ENCODE measurements at regions not wholly inside any gene's neighbourhood (a gene's known extent, or its start where the extent isn't known, plus 50 kb on each side); places are given as distances from the start of the nearest gene placed in this dataset.
"Not testable (repeated sequence)": the region's sequence is repeated elsewhere in the genome, so short reads cannot be mapped to it uniquely, and the experiment has no call there.

- not testable (repeated sequence) for H3K4me3 Mint-ChIP-seq; ATAC-seq; H3K4me1 Mint-ChIP-seq; DNase-seq; H3K9me3 Mint-ChIP-seq; H3K27ac Mint-ChIP-seq; H3K27me3 Mint-ChIP-seq; H3K36me3 Mint-ChIP-seq (ENCODE audit: low read depth)
These were observed 382.7 kb downstream of the GLRX3 start for GRCh38 chr10:130518921-130519320.

DNA sequence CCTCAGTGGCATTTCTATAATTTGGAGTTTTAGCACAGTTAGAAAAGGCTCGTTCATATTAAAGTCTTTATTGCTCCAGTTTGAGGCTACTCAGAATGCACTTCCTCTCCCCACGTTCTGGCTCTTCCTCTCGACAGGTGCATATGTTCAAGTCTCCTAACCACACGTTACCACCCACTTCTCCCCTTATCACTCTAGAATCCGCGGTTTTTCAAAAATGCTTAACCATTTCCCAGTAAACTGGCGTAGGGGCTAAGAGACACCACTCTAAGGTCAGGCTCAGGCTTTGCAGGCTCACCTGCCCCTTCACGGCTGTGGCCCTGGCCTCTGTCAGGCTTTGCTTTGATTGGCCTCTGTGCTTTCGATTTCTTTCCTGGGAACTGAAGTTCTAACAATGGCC, 383.6 kb downstream of the GLRX3 start:
- Mint-ChIP-seq H3K36me3 (ENCODE audit: low read depth) (no peaks in the 10 kb centered on the region), H3K27ac (no peak overlapping the region), H3K9me3 (peaks cover 6% of the 10 kb centered on the region), H3K4me3 (no peak overlapping the region), H3K4me1 (no peaks in the 10 kb centered on the region), H3K27me3 (no peaks in the 10 kb centered on the region)
- DNase-seq (no peak), ATAC-seq (no peak)

DNA sequence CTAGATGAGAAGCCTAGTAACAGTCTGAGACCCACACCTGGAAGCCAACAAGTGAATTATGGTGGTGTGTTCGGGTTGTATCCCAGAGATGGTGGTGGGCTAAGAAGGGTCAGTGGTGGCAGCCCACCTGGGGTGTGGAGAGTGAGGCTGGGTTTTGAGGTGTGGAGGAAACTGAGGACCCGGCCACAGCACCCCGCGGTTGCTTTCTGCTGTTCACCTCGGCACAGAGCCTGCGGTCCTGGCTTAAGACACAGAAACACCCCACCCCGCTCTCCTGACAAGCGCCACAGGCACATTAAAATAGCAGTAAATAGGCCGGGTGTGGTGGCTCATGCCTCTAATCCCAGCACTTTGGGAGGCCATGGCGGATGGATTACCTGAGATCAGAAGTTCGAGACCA, 395.1 kb downstream of the GLRX3 start:
- Mint-ChIP-seq H3K36me3 (ENCODE audit: low read depth) (no peaks in the 10 kb centered on the region), H3K9me3 (peaks cover 3% of the 10 kb centered on the region), H3K27me3 (peaks cover 4% of the 10 kb centered on the region), H3K27ac (no peak overlapping the region), H3K4me1 (no peaks in the 10 kb centered on the region), H3K4me3 (no peak overlapping the region)
- DNase-seq (no peak), ATAC-seq (no peak)

- ATAC-seq: no peak
- H3K9me3 Mint-ChIP-seq: peaks cover 5% of the 10 kb centered on the region
- DNase-seq: no peak
- no peak overlapping the region for H3K4me3 Mint-ChIP-seq
- H3K4me1 Mint-ChIP-seq: no peaks in the 10 kb centered on the region
- H3K36me3 Mint-ChIP-seq (ENCODE audit: low read depth): no peaks in the 10 kb centered on the region
- no peak overlapping the region for H3K27ac Mint-ChIP-seq
- peaks cover 12% of the 10 kb centered on the region for H3K27me3 Mint-ChIP-seq
These were observed 404.9 kb downstream of the GLRX3 start for GRCh38 chr10:130541090-130541489.

- Mint-ChIP-seq H3K9me3 (peaks cover 5% of the 10 kb centered on the region), H3K27me3 (peaks cover 12% of the 10 kb centered on the region), H3K4me1 (no peaks in the 10 kb centered on the region), H3K36me3 (ENCODE audit: low read depth) (no peaks in the 10 kb centered on the region), H3K4me3 (no peak overlapping the region), H3K27ac (no peak overlapping the region)
- ATAC-seq: no peak
- DNase-seq: no peak
These were observed 406.6 kb downstream of the GLRX3 start for GRCh38 chr10:130542761-130543160.

GRCh38 chr10:130543794-130544193, 407.6 kb downstream of the GLRX3 start:
- Mint-ChIP-seq H3K27ac (no peak overlapping the region), H3K36me3 (ENCODE audit: low read depth) (no peaks in the 10 kb centered on the region), H3K9me3 (no peaks in the 10 kb centered on the region), H3K4me3 (no peak overlapping the region), H3K27me3 (peaks cover 12% of the 10 kb centered on the region), H3K4me1 (no peaks in the 10 kb centered on the region)
- ATAC-seq (no peak), DNase-seq (no peak)

DNA sequence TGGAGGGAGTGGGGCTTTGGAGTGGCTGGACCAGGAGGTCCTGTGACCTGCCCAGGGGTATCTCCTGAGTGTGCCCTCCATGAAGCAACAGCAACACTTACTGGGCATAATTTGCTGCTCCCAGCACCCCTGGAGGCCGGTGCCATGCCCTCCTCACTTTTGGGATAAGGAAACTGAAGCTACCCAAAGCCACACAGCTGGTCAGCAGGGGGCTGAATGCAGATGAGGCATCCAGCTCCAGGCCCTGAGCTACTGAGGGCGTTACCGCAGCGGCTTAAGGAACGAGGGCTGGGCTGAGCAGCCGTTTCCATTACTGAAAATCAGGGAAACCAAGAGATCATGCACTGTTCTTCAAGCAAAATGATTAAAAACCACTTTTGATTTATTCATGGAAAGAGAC, 408.9 kb downstream of the GLRX3 start:
- Mint-ChIP-seq H3K4me3 (no peak overlapping the region), H3K36me3 (ENCODE audit: low read depth) (no peaks in the 10 kb centered on the region), H3K4me1 (no peaks in the 10 kb centered on the region), H3K27me3 (peaks cover 12% of the 10 kb centered on the region), H3K9me3 (no peaks in the 10 kb centered on the region), H3K27ac (no peak overlapping the region)
- ATAC-seq: no peak
- DNase-seq: no peak

DNA sequence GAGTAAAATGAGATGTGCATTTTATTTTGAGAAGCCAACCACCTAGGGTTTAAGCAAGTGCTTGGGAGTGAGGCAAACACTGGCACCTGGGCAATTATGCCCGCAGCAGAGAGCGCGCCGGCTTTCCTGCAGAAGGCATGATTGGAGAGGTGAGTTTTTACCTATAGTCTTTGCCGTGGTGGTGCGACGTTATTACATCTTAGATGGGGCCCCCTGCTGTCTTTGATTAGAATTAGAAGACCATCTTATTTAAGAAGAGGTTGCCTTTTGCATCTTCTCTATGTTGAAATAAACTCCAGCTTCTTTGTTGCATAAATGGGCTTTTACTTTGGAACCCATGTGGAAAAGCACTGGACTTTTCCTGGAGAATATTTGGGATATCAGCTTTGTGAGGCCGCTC, 409.5 kb downstream of the GLRX3 start:
- H3K27ac Mint-ChIP-seq: no peak overlapping the region
- no peaks in the 10 kb centered on the region for H3K9me3 Mint-ChIP-seq
- no peak for ATAC-seq
- H3K4me1 Mint-ChIP-seq: no peaks in the 10 kb centered on the region
- H3K4me3 Mint-ChIP-seq: no peak overlapping the region
- H3K27me3 Mint-ChIP-seq: peaks cover 12% of the 10 kb centered on the region
- no peak for DNase-seq
- no peaks in the 10 kb centered on the region for H3K36me3 Mint-ChIP-seq (ENCODE audit: low read depth)

DNA sequence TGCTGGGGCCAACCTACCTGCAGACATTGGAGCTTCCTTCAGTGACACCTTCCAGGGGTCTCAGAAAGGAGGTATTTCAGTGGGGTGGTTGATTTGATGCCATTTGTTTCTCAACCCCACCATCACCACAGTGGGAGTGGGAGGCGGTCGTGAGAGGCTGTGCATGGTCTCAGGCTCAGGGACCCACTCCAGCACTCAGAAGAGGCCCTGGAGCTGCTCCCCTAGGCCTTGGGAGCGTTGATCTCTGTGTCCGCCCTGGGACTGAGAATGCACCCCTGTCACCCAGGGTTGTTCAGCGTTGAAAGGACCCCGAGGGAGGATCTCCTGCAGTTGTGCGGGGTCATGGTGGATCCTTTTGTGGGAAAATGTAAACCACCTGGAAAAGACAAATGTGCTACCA, 410.6 kb downstream of the GLRX3 start:
- Mint-ChIP-seq H3K4me3 (no peak overlapping the region), H3K27me3 (peaks cover 12% of the 10 kb centered on the region), H3K9me3 (no peaks in the 10 kb centered on the region), H3K36me3 (ENCODE audit: low read depth) (no peaks in the 10 kb centered on the region), H3K4me1 (no peaks in the 10 kb centered on the region), H3K27ac (no peak overlapping the region)
- ATAC-seq (no peak), DNase-seq (no peak)

DNA sequence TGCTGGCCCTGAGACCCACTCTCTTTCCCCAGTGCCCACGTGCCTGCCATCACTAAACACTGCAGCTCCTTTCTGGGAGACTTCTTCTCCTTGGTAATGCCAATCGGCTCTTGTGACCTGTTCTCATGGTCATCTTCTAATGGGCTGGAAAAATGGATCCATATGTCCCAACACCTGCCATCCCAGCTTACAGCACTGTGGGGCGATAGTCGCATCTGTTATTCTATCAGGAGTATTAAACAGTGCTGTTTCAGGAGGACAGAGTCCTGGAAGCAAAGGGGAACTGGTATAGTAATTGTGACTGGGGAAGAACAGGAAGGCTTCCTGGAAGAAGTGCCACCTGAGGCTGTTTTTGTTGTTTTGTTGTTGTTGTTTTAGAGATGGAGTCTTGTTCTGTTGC, 411.2 kb downstream of the GLRX3 start:
- Mint-ChIP-seq H3K4me3 (no peak overlapping the region), H3K4me1 (no peaks in the 10 kb centered on the region), H3K36me3 (ENCODE audit: low read depth) (no peaks in the 10 kb centered on the region), H3K9me3 (no peaks in the 10 kb centered on the region), H3K27me3 (peaks cover 12% of the 10 kb centered on the region), H3K27ac (no peak overlapping the region)
- ATAC-seq (no peak), DNase-seq (no peak)

DNA sequence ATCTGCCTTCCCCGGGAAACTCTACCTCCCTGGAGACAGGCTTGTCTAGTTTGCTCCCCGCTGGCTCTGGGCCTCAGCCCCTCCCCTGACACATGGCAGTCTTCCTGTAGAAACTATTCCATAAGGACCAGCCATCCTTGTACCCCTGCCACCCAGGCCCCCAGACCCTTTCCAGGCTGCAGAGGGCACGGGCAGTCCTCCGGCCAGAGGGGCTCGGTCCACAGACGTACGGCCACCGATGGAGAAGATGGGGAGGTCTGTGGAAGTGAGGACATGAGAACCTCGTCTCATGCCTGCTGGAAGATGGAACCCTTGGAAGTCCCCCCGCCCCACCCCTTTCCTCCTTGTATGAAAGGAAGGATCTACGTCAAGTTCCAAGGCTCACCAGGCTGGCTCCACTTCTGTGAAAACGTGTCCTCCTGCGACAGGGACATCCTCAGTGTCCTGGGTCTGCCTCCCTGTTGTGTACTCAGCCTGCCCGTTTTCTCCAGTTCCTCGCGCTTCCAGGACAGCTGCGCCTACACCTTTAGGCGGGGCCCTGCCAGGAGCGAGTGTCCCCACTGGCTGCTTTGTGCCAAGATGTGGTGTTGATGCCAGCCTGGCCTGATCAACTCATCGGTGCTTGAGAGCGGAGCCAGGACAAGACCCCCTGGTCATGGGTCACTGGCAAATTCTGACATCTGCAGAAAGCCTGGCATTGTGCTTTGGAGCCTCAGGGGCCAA, 414.9 kb downstream of the GLRX3 start:
- Mint-ChIP-seq H3K9me3 (no peaks in the 10 kb centered on the region), H3K27ac (no peak overlapping the region), H3K4me1 (no peaks in the 10 kb centered on the region), H3K27me3 (peaks cover under 1% of the 10 kb centered on the region), H3K36me3 (ENCODE audit: low read depth) (no peaks in the 10 kb centered on the region), H3K4me3 (no peak overlapping the region)
- ATAC-seq (no peak), DNase-seq (no peak)

DNA sequence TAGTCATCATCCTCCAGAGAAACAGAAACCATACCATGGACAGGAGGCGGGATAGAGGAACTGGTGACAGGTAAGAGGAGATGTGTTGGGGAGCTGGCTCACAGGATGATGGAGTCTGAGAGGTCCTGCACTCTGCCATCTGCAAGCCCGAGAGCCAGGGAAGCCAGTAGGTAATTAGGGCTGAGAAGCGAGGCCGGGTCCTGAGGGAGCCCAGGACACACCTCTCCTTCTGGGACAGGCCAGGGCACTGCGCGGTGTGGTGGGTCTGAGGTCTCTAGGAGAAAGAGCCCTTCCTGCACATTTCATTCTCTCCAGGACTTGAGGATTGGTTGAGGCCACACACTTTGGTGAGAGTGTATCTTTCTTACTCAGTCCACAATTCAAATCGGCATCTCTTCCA, 415.5 kb downstream of the GLRX3 start:
- no peak overlapping the region for H3K27ac Mint-ChIP-seq
- H3K9me3 Mint-ChIP-seq: no peaks in the 10 kb centered on the region
- ATAC-seq (no peak), DNase-seq (no peak)
- H3K4me3 Mint-ChIP-seq: no peak overlapping the region
- H3K27me3 Mint-ChIP-seq: no peaks in the 10 kb centered on the region
- no peaks in the 10 kb centered on the region for H3K4me1 Mint-ChIP-seq
- H3K36me3 Mint-ChIP-seq (ENCODE audit: low read depth): no peaks in the 10 kb centered on the region

DNA sequence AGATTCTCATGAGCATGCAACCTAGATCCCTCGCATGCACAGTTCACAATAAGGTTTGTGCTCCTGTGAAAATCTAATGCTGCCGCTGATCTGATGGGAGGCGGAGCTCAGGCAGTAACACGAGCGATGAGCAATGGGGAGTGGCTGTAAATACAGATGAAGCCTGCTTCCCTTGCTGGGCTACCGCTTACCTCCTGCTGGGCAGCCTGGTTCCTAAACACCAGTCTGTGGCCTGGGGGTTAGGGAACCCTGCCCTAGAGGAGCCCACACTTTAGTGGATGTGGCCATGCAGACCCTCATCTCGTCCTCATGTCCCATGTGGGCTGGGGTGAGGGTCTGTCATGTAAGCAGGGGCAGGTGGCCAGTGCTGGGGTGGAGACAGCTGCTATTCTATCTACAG, 417.6 kb downstream of the GLRX3 start:
- no peaks in the 10 kb centered on the region for H3K4me1 Mint-ChIP-seq
- ATAC-seq (no peak), DNase-seq (no peak)
- H3K27me3 Mint-ChIP-seq: no peaks in the 10 kb centered on the region
- H3K4me3 Mint-ChIP-seq: no peak overlapping the region
- H3K27ac Mint-ChIP-seq: no peak overlapping the region
- H3K9me3 Mint-ChIP-seq: no peaks in the 10 kb centered on the region
- no peaks in the 10 kb centered on the region for H3K36me3 Mint-ChIP-seq (ENCODE audit: low read depth)

GRCh38 chr10:130554701-130555410, 418.7 kb downstream of the GLRX3 start:
- ATAC-seq (no peak), DNase-seq (no peak)
- H3K27ac Mint-ChIP-seq: no peak overlapping the region
- no peak overlapping the region for H3K4me3 Mint-ChIP-seq
- no peaks in the 10 kb centered on the region for H3K4me1 Mint-ChIP-seq
- no peaks in the 10 kb centered on the region for H3K9me3 Mint-ChIP-seq
- H3K36me3 Mint-ChIP-seq (ENCODE audit: low read depth): no peaks in the 10 kb centered on the region
- no peaks in the 10 kb centered on the region for H3K27me3 Mint-ChIP-seq

GRCh38 chr10:130555411-130555750, 419.2 kb downstream of the GLRX3 start:
- H3K27ac Mint-ChIP-seq: no peak overlapping the region
- H3K36me3 Mint-ChIP-seq (ENCODE audit: low read depth): no peaks in the 10 kb centered on the region
- DNase-seq: no peak
- no peak for ATAC-seq
- H3K9me3 Mint-ChIP-seq: no peaks in the 10 kb centered on the region
- no peak overlapping the region for H3K4me3 Mint-ChIP-seq
- no peaks in the 10 kb centered on the region for H3K4me1 Mint-ChIP-seq
- H3K27me3 Mint-ChIP-seq: no peaks in the 10 kb centered on the region
